H1 (cell line): ENCODE measurements at regions not wholly inside any gene's neighbourhood (a gene's known extent, or its start where the extent isn't known, plus 50 kb on each side); places are given as distances from the start of the nearest gene placed in this dataset.

Experiments used
- CTCF ChIA-PET: fragments of 300-600 bp; sonication (Branson Sonifier 250); formaldehyde crosslinking; loops from one replicate; lab custom pipeline; 2021; ENCODE audit not compliant: partially characterized antibody; lab: Charles Lee
- POLR2A ChIA-PET: fragments of 300-600 bp; sonication (Branson Sonifier 250); formaldehyde crosslinking; loops from one replicate; lab custom pipeline; 2021; ENCODE audit warnings: inconsistent platforms; ENCODE audit not compliant: partially characterized antibody; lab: Charles Lee
- DNase-seq, 2 experiments: peaks; one replicate each; pipeline versions ENCODE4 v3.0.0 to v3.0.0-alpha.2; 2010 to 2022; ENCODE audit warnings: low spot score in 2 of 2, low read depth in 1 of 2, mixed read lengths in 1 of 2
- FAIRE-seq: peaks from 2 replicates; lab custom pipeline; 2011; peaks lifted over from hg19 to GRCh38; lab: Jason Lieb, UNC
- H2AFZ ChIP-seq: 2 replicates; pipeline ENCODE4 v1.8.1; 2012; ENCODE audit warnings: low read length, inconsistent platforms
- H2AK5ac ChIP-seq: 2 replicates; pipeline ENCODE4 v1.6.1; 2013; ENCODE audit warnings: low read depth, low read length
- H2BK120ac ChIP-seq: replicated peaks from 2 replicates; pipeline ENCODE3; 2013; ENCODE audit warnings: low read depth, low read length, inconsistent platforms
- H2BK12ac ChIP-seq: 2 replicates; pipeline ENCODE4 v1.6.1; 2013; ENCODE audit warnings: low read depth, low read length
- H2BK15ac ChIP-seq: 2 replicates; pipeline ENCODE4 v1.6.1; 2013; ENCODE audit warnings: low read length
- H2BK20ac ChIP-seq: 2 replicates; pipeline ENCODE4 v1.6.1; 2013; ENCODE audit warnings: low read length
- H2BK5ac ChIP-seq: 2 replicates; pipeline ENCODE4 v1.6.1; 2013; ENCODE audit warnings: low read depth, low read length
- H3K14ac ChIP-seq: 2 replicates; pipeline ENCODE4 v1.6.1; 2013; ENCODE audit warnings: inconsistent platforms; ENCODE audit not compliant: insufficient read length
- H3K18ac ChIP-seq: 2 replicates; pipeline ENCODE4 v1.6.1; 2013; ENCODE audit warnings: low read length; ENCODE audit errors: extremely low read depth
- H3K23ac ChIP-seq: 2 replicates; pipeline ENCODE4 v1.6.1; 2013; ENCODE audit warnings: inconsistent platforms; ENCODE audit not compliant: insufficient read length
- H3K23me2 ChIP-seq: 2 replicates; pipeline ENCODE4 v1.6.1; 2013; ENCODE audit warnings: low read depth, low read length
- H3K27ac ChIP-seq: 2 replicates; pipeline ENCODE4 v1.6.1; 2011; ENCODE audit warnings: low read depth, low read length, inconsistent platforms
- H3K27me3 ChIP-seq, 4 experiments: replicated peaks in 1 of 4; 1 replicate in 1 of 4; 2 replicates in 3 of 4; pipeline versions ENCODE4 v1.6.1 to v1.8.1; 2011 to 2013; ENCODE audit warnings: low read length in 3 of 4, mild to moderate bottlenecking in 3 of 4, inconsistent platforms in 2 of 4, mixed read lengths in 2 of 4, moderate library complexity in 1 of 4; ENCODE audit not compliant: control insufficient read depth in 3 of 4, insufficient read depth in 3 of 4; ENCODE audit errors: extremely low read depth in 1 of 4
- H3K36me3 ChIP-seq, 4 experiments: 2 replicates each; pipeline versions ENCODE4 v1.6.1 to v1.8.1; 2011 to 2013; ENCODE audit warnings: mild to moderate bottlenecking in 4 of 4, low read length in 3 of 4, moderate library complexity in 2 of 4, control low read depth in 1 of 4, inconsistent platforms in 1 of 4; ENCODE audit not compliant: insufficient read depth in 4 of 4, control insufficient read depth in 2 of 4
- H3K4ac ChIP-seq: replicated peaks from 2 replicates; pipeline ENCODE3; 2013; ENCODE audit warnings: low read length, low read depth, mixed read lengths, inconsistent platforms; ENCODE audit not compliant: insufficient read length
- H3K4me1 ChIP-seq, 4 experiments: replicated peaks in 1 of 4; 1 replicate in 1 of 4; 2 replicates in 3 of 4; pipeline versions ENCODE4 v1.6.1 to v1.8.1; 2011 to 2013; ENCODE audit warnings: low read length in 3 of 4, inconsistent platforms in 2 of 4, mixed read lengths in 1 of 4; ENCODE audit not compliant: insufficient read depth in 4 of 4, control insufficient read depth in 3 of 4
- H3K4me2 ChIP-seq, 2 experiments: 2 replicates each; pipeline versions ENCODE4 v1.6.1 to v1.8.1; 2011 to 2013; ENCODE audit warnings: low read depth in 2 of 2, low read length in 2 of 2, control low read depth in 1 of 2, inconsistent platforms in 1 of 2, mild to moderate bottlenecking in 1 of 2; ENCODE audit not compliant: insufficient read depth in 1 of 2
- H3K4me3 ChIP-seq, 4 experiments: fragments of 200-600, 300-600 bp in 1 of 4; sonication (generic), shearing (Covaris generic), sonication (Bioruptor Twin) in 1 of 4; 2 replicates each; pipeline versions ENCODE4 v1.5.1 to v1.8.1; 2011 to 2016; ENCODE audit warnings: low read length in 4 of 4, low read depth in 3 of 4, control low read depth in 2 of 4, inconsistent platforms in 2 of 4, mild to moderate bottlenecking in 2 of 4, mixed read lengths in 1 of 4, moderate library complexity in 1 of 4; ENCODE audit not compliant: insufficient read depth in 2 of 4; ENCODE audit errors: extremely low read depth in 1 of 4
- H3K56ac ChIP-seq: replicated peaks from 2 replicates; pipeline ENCODE3; 2013; ENCODE audit warnings: low read depth, mild to moderate bottlenecking, mixed read lengths, low read length, inconsistent platforms; ENCODE audit not compliant: insufficient read length
- H3K79me1 ChIP-seq: 2 replicates; pipeline ENCODE4 v1.6.1; 2013; ENCODE audit warnings: low read depth, low read length, control low read depth
- H3K79me2 ChIP-seq, 2 experiments: 2 replicates each; pipeline versions ENCODE4 v1.6.1 to v1.8.1; 2012 to 2013; ENCODE audit warnings: low read length in 2 of 2, mild to moderate bottlenecking in 2 of 2, inconsistent platforms in 1 of 2; ENCODE audit not compliant: insufficient read depth in 2 of 2, control insufficient read depth in 1 of 2
- H3K9ac ChIP-seq, 4 experiments: replicated peaks in 1 of 4; 1 replicate in 1 of 4; 2 replicates in 3 of 4; pipeline versions ENCODE4 v1.6.1 to v1.8.1; 2011 to 2013; ENCODE audit warnings: low read depth in 3 of 4, low read length in 3 of 4, control low read depth in 2 of 4, mild to moderate bottlenecking in 2 of 4, moderate library complexity in 2 of 4, inconsistent platforms in 1 of 4; ENCODE audit errors: extremely low read depth in 1 of 4
- H3K9me3 ChIP-seq, 2 experiments: 2 replicates each; pipeline versions ENCODE4 v1.6.1 to v1.8.1; 2012 to 2013; ENCODE audit warnings: mild to moderate bottlenecking in 2 of 2, moderate library complexity in 2 of 2, control low read depth in 1 of 2, inconsistent platforms in 1 of 2, low read depth in 1 of 2, low read length in 1 of 2, mixed read lengths in 1 of 2; ENCODE audit not compliant: insufficient read depth in 2 of 2
- H4K20me1 ChIP-seq, 2 experiments: replicated peaks in 1 of 2; 2 replicates each; pipeline versions ENCODE3 to v1.8.1; 2011 to 2013; ENCODE audit warnings: inconsistent platforms in 2 of 2, low read length in 2 of 2, mild to moderate bottlenecking in 1 of 2; ENCODE audit not compliant: insufficient read depth in 2 of 2, control insufficient read depth in 1 of 2
- H4K5ac ChIP-seq: 2 replicates; pipeline ENCODE4 v1.6.1; 2013; ENCODE audit warnings: low read length, low read depth, mixed read lengths, inconsistent platforms; ENCODE audit not compliant: insufficient read length
- H4K8ac ChIP-seq: 2 replicates; pipeline ENCODE4 v1.8.0; 2013; ENCODE audit warnings: mild to moderate bottlenecking, moderate library complexity, low read length, inconsistent platforms; ENCODE audit not compliant: insufficient read depth; ENCODE audit errors: extremely low read depth
- H4K91ac ChIP-seq: replicated peaks from 2 replicates; pipeline ENCODE3; 2013; ENCODE audit warnings: low read length, mixed read lengths, inconsistent platforms; ENCODE audit not compliant: insufficient read length
- ASH2L ChIP-seq: fragments of 200-600, 300-600 bp; sonication (generic); IDR thresholded peaks from one replicate; pipeline ENCODE4 v1.7.1; 2017; ENCODE audit warnings: low read length
- ATF3 ChIP-seq: IDR thresholded peaks from 2 replicates; pipeline ENCODE4 v1.6.1; 2011; ENCODE audit warnings: low read depth, mild to moderate bottlenecking, low read length; ENCODE audit not compliant: insufficient read depth
- CBX5 ChIP-seq: fragments of 300-800, 300-1000 bp; sonication (generic); IDR thresholded peaks from 2 replicates; pipeline ENCODE4 v1.7.1; 2016; ENCODE audit warnings: antibody characterized with exemption, low read length, low read depth
- CHD2 ChIP-seq: IDR thresholded peaks from 2 replicates; pipeline ENCODE4 v1.6.1; 2012; ENCODE audit warnings: low read length, improper control_type of control experiment
- EGR1 ChIP-seq: IDR thresholded peaks from 2 replicates; pipeline ENCODE4 v1.6.1; 2011; ENCODE audit warnings: low read depth, low read length, borderline replicate concordance
- EZH2 ChIP-seq: fragments of 200-600 bp; sonication (generic); IDR thresholded peaks from 2 replicates; pipeline ENCODE4 v1.7.1; 2012; ENCODE audit warnings: low read depth, mild to moderate bottlenecking, moderate library complexity, low read length, inconsistent platforms; ENCODE audit not compliant: severe bottlenecking
- FOSL1 ChIP-seq: IDR thresholded peaks from 2 replicates; pipeline ENCODE4 v1.6.1; 2011; ENCODE audit warnings: mild to moderate bottlenecking, low read depth, low read length, moderate library complexity; ENCODE audit not compliant: insufficient read depth
- HDAC6 ChIP-seq: IDR thresholded peaks from one replicate; pipeline ENCODE4 v1.7.1; 2012; ENCODE audit warnings: low read depth, mild to moderate bottlenecking, inconsistent platforms, low read length, moderate library complexity
- JUND ChIP-seq: IDR thresholded peaks from 2 replicates; pipeline ENCODE4 v1.6.1; 2011; ENCODE audit warnings: mild to moderate bottlenecking, improper control_type of control experiment, low read length
- KDM4A ChIP-seq: IDR thresholded peaks from one replicate; pipeline ENCODE4 v1.7.1; 2012; ENCODE audit warnings: low read depth, mild to moderate bottlenecking, moderate library complexity, low read length, inconsistent platforms; ENCODE audit not compliant: severe bottlenecking
- PHF8 ChIP-seq: fragments of 200-600 bp; sonication (generic); conservative IDR thresholded peaks from 2 replicates; pipeline ENCODE4 v1.7.1; 2012; ENCODE audit warnings: low read depth, mild to moderate bottlenecking, inconsistent platforms, low read length, moderate library complexity
- POU5F1 ChIP-seq: IDR thresholded peaks from 2 replicates; pipeline ENCODE4 v1.6.1; 2011; ENCODE audit warnings: low read depth, mild to moderate bottlenecking, low read length, moderate library complexity
- RXRA ChIP-seq: IDR thresholded peaks from 2 replicates; pipeline ENCODE4 v1.6.1; 2011; ENCODE audit warnings: low read depth, mild to moderate bottlenecking, low read length, moderate library complexity; ENCODE audit not compliant: insufficient read depth
- SP2 ChIP-seq: IDR thresholded peaks from 2 replicates; pipeline ENCODE4 v1.6.1; 2012; ENCODE audit warnings: mild to moderate bottlenecking, low read length, inconsistent platforms
- TCF12 ChIP-seq: IDR thresholded peaks from 2 replicates; pipeline ENCODE4 v1.6.1; 2011; ENCODE audit warnings: low read depth, mild to moderate bottlenecking, low read length
- TEAD4 ChIP-seq: IDR thresholded peaks from 2 replicates; pipeline ENCODE4 v1.6.1; 2012; ENCODE audit warnings: low read depth, low read length, inconsistent platforms, mixed read lengths
- WGBS, 2 experiments: shearing (Covaris generic) in 1 of 2; methylation state at CpG; one replicate each; pipeline versions ENCODE4 v1.1.6 to v1.1.7; 2013 to 2015; ENCODE audit warnings: low lambda C conversion rate in 2 of 2, mixed read lengths in 2 of 2, inconsistent platforms in 1 of 2, low coverage in 1 of 2, missing lambda C conversion rate in 1 of 2; ENCODE audit not compliant: insufficient replicate concordance in 2 of 2, insufficient coverage in 1 of 2, insufficient read length in 1 of 2; ENCODE audit errors: extremely low coverage in 1 of 2, missing lambda C conversion rate in 1 of 2; 5-methylcytosine and 5-hydroxymethylcytosine counted together

- Histone ChIP-seq H4K5ac (no peak overlapping the region), H3K4me3 (no peak overlapping the region), H3K18ac (no peak overlapping the region), H3K4me2 (no peak overlapping the region), H2BK12ac (no peak overlapping the region), H3K56ac (no peak overlapping the region), H2BK15ac (no peak overlapping the region), H3K4ac (no peak overlapping the region), H3K27me3 (no peaks in the 10 kb centered on the region), H3K27ac (no peak overlapping the region), H4K8ac (no peak overlapping the region), H2AFZ (no peak overlapping the region), H3K14ac (no peak overlapping the region), H3K9me3 (no peaks in the 10 kb centered on the region), H4K91ac (no peak overlapping the region), H3K23ac (no peak overlapping the region), H2BK20ac (no peak overlapping the region), H2AK5ac (no peak overlapping the region), H3K79me1 (no peaks in the 10 kb centered on the region), H4K20me1 (no peaks in the 10 kb centered on the region), H2BK120ac (no peak overlapping the region), H3K79me2 (no peaks in the 10 kb centered on the region), H3K9ac (no peak overlapping the region), H3K4me1 (no peaks in the 10 kb centered on the region), H3K36me3 (no peaks in the 10 kb centered on the region), H2BK5ac (no peak overlapping the region), H3K23me2 (no peaks in the 10 kb centered on the region)
- DNase-seq (no peak), FAIRE-seq (no peak)
- CTCF ChIA-PET: interaction anchor here (1.4 to 2.8 kb wide), 2 partner anchors 10 to 87 kb away, joined by 3 to 15 read pairs; no protein-coding TSS in a partner anchor
- POLR2A ChIA-PET: no interaction called here
- WGBS, 2 experiments: 93% methylated on average over 1 of the region's 1 CpG; no CpG with 5 or more reads in 1 of the 2 experiments
- TF ChIP-seq CHD2 (no peak), JUND (no peak), ATF3 (no peak), ASH2L (no peak), PHF8 (no peak), RXRA (no peak), HDAC6 (no peak), TCF12 (no peak), SP2 (no peak), CBX5 (no peak), EZH2 (no peak), TEAD4 (no peak), POU5F1 (no peak), FOSL1 (no peak), EGR1 (no peak), KDM4A (no peak)
These were observed 613.3 kb downstream of the FLRT2 start for GRCh38 chr14:86143248-86143647.
